Hematopoietic multipotent progenitor cell treated with erythropoietin and hydrocortisone succinate and interleukin-3 and kit ligand, for 17 days (in vitro differentiated cells): ENCODE measurements at regions not wholly inside any gene's neighbourhood (a gene's known extent, or its start where the extent isn't known, plus 50 kb on each side); places are given as distances from the start of the nearest gene placed in this dataset.

ENCODE experiments used
- DNase-seq: peaks from one replicate; pipeline ENCODE4 v3.0.0-alpha.2; 2015; ENCODE audit warnings: low spot score

GRCh38 chr2:8282858-8283252, 399.0 kb upstream of the ID2 start:
- no peak for DNase-seq

- no peak for DNase-seq
Observed at GRCh38 chr2:8285081-8285480, 396.8 kb upstream of the ID2 start.

GRCh38 chr2:8285898-8286297, 396.0 kb upstream of the ID2 start:
- DNase-seq: no peak

GRCh38 chr2:8288206-8288605, 393.6 kb upstream of the ID2 start:
- no peak for DNase-seq

GRCh38 chr2:8289111-8289510, 392.7 kb upstream of the ID2 start:
- no peak for DNase-seq

GRCh38 chr2:8290771-8291352, 391.0 kb upstream of the ID2 start:
- no peak for DNase-seq

GRCh38 chr2:8296306-8296705, 385.6 kb upstream of the ID2 start:
- no peak for DNase-seq

- no peak for DNase-seq
Observed at GRCh38 chr2:8297376-8298231, 384.3 kb upstream of the ID2 start.

GRCh38 chr2:8298783-8299182, 383.1 kb upstream of the ID2 start:
- no peak for DNase-seq

- no peak for DNase-seq
Observed at GRCh38 chr2:8300216-8300615, 381.6 kb upstream of the ID2 start.

GRCh38 chr2:8300905-8301304, 381.0 kb upstream of the ID2 start:
- no peak for DNase-seq

GRCh38 chr2:8303322-8303832, 378.5 kb upstream of the ID2 start:
- no peak for DNase-seq

- no peak for DNase-seq
Observed at GRCh38 chr2:8304821-8305766, 376.8 kb upstream of the ID2 start.

GRCh38 chr2:8306530-8307351, 375.1 kb upstream of the ID2 start:
- no peak for DNase-seq

- DNase-seq: no peak
Observed at GRCh38 chr2:8307606-8308180, 374.2 kb upstream of the ID2 start.

GRCh38 chr2:8309131-8309530, 372.7 kb upstream of the ID2 start:
- no peak for DNase-seq

GRCh38 chr2:8310557-8311455, 371.1 kb upstream of the ID2 start:
- DNase-seq: no peak

GRCh38 chr2:8312221-8312620, 369.6 kb upstream of the ID2 start:
- DNase-seq: no peak

- peak; percentile 59 for DNase-seq
Observed at GRCh38 chr2:8312861-8313830, 368.7 kb upstream of the ID2 start.
